PC-3 (cell line): ENCODE measurements at regions not wholly inside any gene's neighbourhood (a gene's known extent, or its start where the extent isn't known, plus 50 kb on each side); places are given as distances from the start of the nearest gene placed in this dataset.

ENCODE experiments used
- ATAC-seq: fragments of 200-7000 bp; cut with Tn5 transposase; 2 replicates; pipeline ENCODE4 v1.9.1; 2020; ENCODE audit warnings: mild to moderate bottlenecking, moderate library complexity
- BruUV-seq: library from RNA; stranded (reverse); fragments of 400-500 nt; replicated peaks from 2 replicates; lab custom pipeline; 2021; lab: Mats Ljungman, UMichigan
- CTCF ChIA-PET: fragments of 300-600 bp; sonication (Branson Sonifier 250); formaldehyde crosslinking; loops from one replicate; lab custom pipeline; 2022; ENCODE audit warnings: antibody characterized with exemption; lab: Charles Lee
- POLR2A ChIA-PET: fragments of 300-600 bp; sonication (Branson Sonifier 250); formaldehyde crosslinking; loops from one replicate; lab custom pipeline; 2022; ENCODE audit warnings: antibody characterized with exemption; ENCODE audit not compliant: unreplicated experiment; lab: Charles Lee
- DNase-seq: peaks from one replicate; pipeline ENCODE4 v3.0.0-alpha.2; 2015
- H2AFZ ChIP-seq: fragments of 300-600 bp; sonication (generic); 2 replicates; pipeline ENCODE4 v1.6.0; 2016; ENCODE audit warnings: antibody characterized with exemption, low read length
- H3F3A ChIP-seq: fragments of 300-600 bp; sonication (generic); one replicate; pipeline ENCODE4 v1.6.0; 2017; ENCODE audit warnings: antibody characterized with exemption, low read length, control low read depth, mild to moderate bottlenecking; ENCODE audit not compliant: unreplicated experiment
- H3K27ac ChIP-seq: fragments of 300-600 bp; sonication (generic); 2 replicates; pipeline ENCODE4 v1.5.1; 2016; ENCODE audit warnings: mild to moderate bottlenecking, low read length
- H3K27me3 ChIP-seq: fragments of 300-600 bp; sonication (generic); 2 replicates; pipeline ENCODE4 v1.6.1; 2016; ENCODE audit warnings: low read length, mixed read lengths
- H3K36me3 ChIP-seq: fragments of 300-600 bp; sonication (generic); 2 replicates; pipeline ENCODE4 v1.6.1; 2016; ENCODE audit warnings: low read depth, mixed run types, low read length, mixed read lengths
- H3K4me1 ChIP-seq: fragments of 300-600 bp; sonication (generic); 2 replicates; pipeline ENCODE4 v1.5.1; 2016; ENCODE audit warnings: low read length; ENCODE audit not compliant: insufficient read depth
- H3K4me2 ChIP-seq: fragments of 300-600 bp; sonication (generic); 2 replicates; pipeline ENCODE4 v1.6.0; 2016; ENCODE audit warnings: low read length
- H3K4me3 ChIP-seq: fragments of 300-600 bp; sonication (generic); 2 replicates; pipeline ENCODE4 v1.5.1; 2016; ENCODE audit warnings: mild to moderate bottlenecking, low read length, mixed read lengths
- H3K79me2 ChIP-seq: fragments of 300-600 bp; sonication (generic); 2 replicates; pipeline ENCODE4 v1.6.1; 2017; ENCODE audit warnings: low read length, mixed read lengths
- H3K9ac ChIP-seq: fragments of 300-600 bp; sonication (generic); 2 replicates; pipeline ENCODE4 v1.6.0; 2016; ENCODE audit warnings: mild to moderate bottlenecking, low read length
- H3K9me2 ChIP-seq: fragments of 300-600 bp; sonication (generic); replicated peaks from 2 replicates; pipeline ENCODE4 v1.6.1; 2016; ENCODE audit warnings: mixed run types, low read length, mixed read lengths
- H3K9me3 ChIP-seq: fragments of 300-600 bp; sonication (generic); 2 replicates; pipeline ENCODE4 v1.6.1; 2016; ENCODE audit warnings: low read length, mixed read lengths
- H4K20me1 ChIP-seq: fragments of 300-600 bp; sonication (generic); 2 replicates; pipeline ENCODE4 v1.6.1; 2016; ENCODE audit warnings: low read length, mixed read lengths
- CTCF ChIP-seq: fragments of 300-600 bp; sonication (generic); conservative IDR thresholded peaks from 2 replicates; pipeline ENCODE4 v1.5.1; 2017; ENCODE audit warnings: antibody characterized with exemption, low read depth, mild to moderate bottlenecking, low read length
- EZH2 ChIP-seq: fragments of 300-600 bp; sonication (generic); IDR thresholded peaks from one replicate; pipeline ENCODE4 v1.6.1; 2017; ENCODE audit warnings: antibody characterized with exemption, mild to moderate bottlenecking, low read length; ENCODE audit not compliant: unreplicated experiment
- EZH2phosphoT487 ChIP-seq: fragments of 300-600 bp; sonication (generic); IDR thresholded peaks from 2 replicates; pipeline ENCODE4 v1.6.1; 2018; ENCODE audit warnings: mild to moderate bottlenecking, antibody characterized with exemption, low read length, borderline replicate concordance
- intact Hi-C: fragments of 100-400 bp; cut with micrococcal nuclease; formaldehyde crosslinking; loops from 2 replicates; pipeline ENCODE4 v1.9.0; 2023

- Histone ChIP-seq H3K9me2 (no peaks in the 10 kb centered on the region), H3K9me3 (no peaks in the 10 kb centered on the region), H3F3A (peaks cover 2% of the 10 kb centered on the region), H3K36me3 (no peaks in the 10 kb centered on the region), H3K9ac (no peak overlapping the region), H3K27me3 (no peaks in the 10 kb centered on the region), H4K20me1 (no peaks in the 10 kb centered on the region), H3K27ac (no peak overlapping the region), H3K79me2 (no peaks in the 10 kb centered on the region), H3K4me3 (no peak overlapping the region), H3K4me1 (peaks cover 55% of the 10 kb centered on the region), H2AFZ (no peak overlapping the region), H3K4me2 (no peak overlapping the region)
- ATAC-seq (no peak), DNase-seq (no peak)
- intact Hi-C loops: loop anchor here (1.0 kb wide), 1 partner anchor 95 kb away; the partner anchor contains the start of gene PTPN13
- TF ChIP-seq CTCF (0 out of 2 replicates have a peak, but pooled peaks have one; percentile 4), EZH2 (no peak)
- POLR2A ChIA-PET: no interaction called here
- no TSS peak for BruUV-seq
- CTCF ChIA-PET: interaction anchor here (0.6 to 1.1 kb wide), 3 partner anchors 23 to 102 kb away, joined by 3 to 9 read pairs (median 4); partner anchors contain the start of gene PTPN13
These were observed 95.3 kb upstream of the PTPN13 start for GRCh38 chr4:86498863-86499166.

GRCh38 chr4:86500527-86500926, 93.6 kb upstream of the PTPN13 start:
- Histone ChIP-seq H3K27ac (peak overlapping the region; percentile 36; the same call in 1 of the 2 replicates), H3K79me2 (no peaks in the 10 kb centered on the region), H3K36me3 (no peaks in the 10 kb centered on the region), H3K4me3 (no peak overlapping the region), H3K27me3 (no peaks in the 10 kb centered on the region), H3F3A (peaks cover 2% of the 10 kb centered on the region), H3K9me3 (no peaks in the 10 kb centered on the region), H2AFZ (no peak overlapping the region), H4K20me1 (no peaks in the 10 kb centered on the region), H3K4me2 (peak overlapping the region; percentile 66), H3K9ac (no peak overlapping the region), H3K4me1 (peaks cover 55% of the 10 kb centered on the region), H3K9me2 (no peaks in the 10 kb centered on the region)
- intact Hi-C loops: loop anchor here (1.0 to 10.0 kb wide), 3 partner anchors 8 to 395 kb away; no protein-coding TSS in a partner anchor
- TF ChIP-seq EZH2: no peak
- TF ChIP-seq EZH2phosphoT487: no peak
- TF ChIP-seq CTCF: no peak
- POLR2A ChIA-PET: interaction anchor here (0.6 kb wide), 1 partner anchor 394 kb away, joined by 3 read pairs; no protein-coding TSS in a partner anchor
- CTCF ChIA-PET: interaction anchor here (0.6 kb wide), 1 partner anchor 25 kb away, joined by 3 read pairs; no protein-coding TSS in a partner anchor
- DNase-seq (peak; percentile 71), ATAC-seq (peak; percentile 53)
- BruUV-seq: no TSS peak

- DNase-seq (no peak), ATAC-seq (no peak)
- no peaks in the 10 kb centered on the region for H3K9me3 ChIP-seq
- no peaks in the 10 kb centered on the region for H3K27me3 ChIP-seq
- no peak overlapping the region for H3K27ac ChIP-seq
- no TSS peak for BruUV-seq
- TF ChIP-seq EZH2phosphoT487: no peak
- no peak for TF ChIP-seq EZH2
- TF ChIP-seq CTCF: no peak
- no peaks in the 10 kb centered on the region for H3K36me3 ChIP-seq
- no peak overlapping the region for H3K9ac ChIP-seq
- CTCF ChIA-PET: no interaction called here
- H3K4me2 ChIP-seq: no peak overlapping the region
- H2AFZ ChIP-seq: no peak overlapping the region
- no peaks in the 10 kb centered on the region for H3K79me2 ChIP-seq
- no peaks in the 10 kb centered on the region for H3K9me2 ChIP-seq
- H3K4me1 ChIP-seq: peaks cover 44% of the 10 kb centered on the region
- POLR2A ChIA-PET: no interaction called here
- no peak overlapping the region for H3K4me3 ChIP-seq
- H3F3A ChIP-seq: no peaks in the 10 kb centered on the region
- no peaks in the 10 kb centered on the region for H4K20me1 ChIP-seq
- intact Hi-C loops: loop anchor here (10.0 kb wide), 1 partner anchor 173 kb away; no protein-coding TSS in a partner anchor
These were observed 92.0 kb upstream of the PTPN13 start for GRCh38 chr4:86502081-86502480.
